ENCODE measurements at regions not wholly inside any gene's neighbourhood (a gene's known extent, or its start where the extent isn't known, plus 50 kb on each side); places are given as distances from the start of the nearest gene placed in this dataset.

DNA sequence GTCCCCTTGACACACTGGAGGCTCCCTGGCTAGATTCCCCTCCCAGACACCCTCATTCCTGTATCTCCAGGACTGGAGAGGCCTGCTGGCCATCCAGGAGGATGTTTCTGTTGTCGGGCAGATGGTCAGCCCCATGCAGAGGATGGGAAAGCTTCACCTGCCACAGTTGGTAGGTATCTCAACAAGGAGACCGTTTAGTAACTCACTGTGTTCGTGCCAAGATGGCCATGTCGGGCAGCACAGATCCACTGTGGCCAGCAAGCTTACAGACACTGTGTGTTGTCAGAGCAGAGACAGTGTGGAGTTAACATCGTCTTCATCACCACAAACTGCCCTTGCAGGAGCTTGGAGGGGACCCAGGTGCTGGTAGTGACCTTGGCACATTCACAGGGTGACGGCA is 390.9 kb downstream of the SEC14L1 start:
- TF ChIP-seq, protein P1, sequence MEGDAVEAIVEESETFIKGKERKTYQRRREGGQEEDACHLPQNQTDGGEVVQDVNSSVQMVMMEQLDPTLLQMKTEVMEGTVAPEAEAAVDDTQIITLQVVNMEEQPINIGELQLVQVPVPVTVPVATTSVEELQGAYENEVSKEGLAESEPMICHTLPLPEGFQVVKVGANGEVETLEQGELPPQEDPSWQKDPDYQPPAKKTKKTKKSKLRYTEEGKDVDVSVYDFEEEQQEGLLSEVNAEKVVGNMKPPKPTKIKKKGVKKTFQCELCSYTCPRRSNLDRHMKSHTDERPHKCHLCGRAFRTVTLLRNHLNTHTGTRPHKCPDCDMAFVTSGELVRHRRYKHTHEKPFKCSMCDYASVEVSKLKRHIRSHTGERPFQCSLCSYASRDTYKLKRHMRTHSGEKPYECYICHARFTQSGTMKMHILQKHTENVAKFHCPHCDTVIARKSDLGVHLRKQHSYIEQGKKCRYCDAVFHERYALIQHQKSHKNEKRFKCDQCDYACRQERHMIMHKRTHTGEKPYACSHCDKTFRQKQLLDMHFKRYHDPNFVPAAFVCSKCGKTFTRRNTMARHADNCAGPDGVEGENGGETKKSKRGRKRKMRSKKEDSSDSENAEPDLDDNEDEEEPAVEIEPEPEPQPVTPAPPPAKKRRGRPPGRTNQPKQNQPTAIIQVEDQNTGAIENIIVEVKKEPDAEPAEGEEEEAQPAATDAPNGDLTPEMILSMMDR (conservative IDR thresholded peaks at IDR 0.05 in 1 of 2, IDR thresholded peaks at IDR 0.05 in 1 of 2; ENCODE audit: low read depth in 1 of 2, low read length in 2 of 2), result no peak
- TF ChIP-seq EZH2 (IDR thresholded peaks at IDR 0.05; ENCODE audit: low read length, missing control alignments), result no peak
